Naive thymus-derived CD4-positive, alpha-beta T cell (primary cell): ENCODE measurements at regions not wholly inside any gene's neighbourhood (a gene's known extent, or its start where the extent isn't known, plus 50 kb on each side); places are given as distances from the start of the nearest gene placed in this dataset.
"Not testable (repeated sequence)": the region's sequence is repeated elsewhere in the genome, so short reads cannot be mapped to it uniquely, and the experiment has no call there.

Experiments used
- ATAC-seq: fragments of 150-1000 bp; cut with Tn5 transposase; 2 replicates; pipeline ENCODE4 v1.10.0; 2021; ENCODE audit warnings: mild to moderate bottlenecking, moderate library complexity
- CTCF ChIA-PET: fragments of 350-600 bp; sonication (Branson Sonifier 250); formaldehyde crosslinking; loops from one replicate; lab custom pipeline; 2021; ENCODE audit warnings: antibody characterized with exemption; lab: Charles Lee
- POLR2A ChIA-PET: fragments of 350-600 bp; sonication (Branson Sonifier 250); formaldehyde crosslinking; loops from one replicate; lab custom pipeline; 2021; ENCODE audit warnings: antibody characterized with exemption, inconsistent platforms; lab: Charles Lee
- DNase-seq, 9 donors: peaks; one replicate each; pipeline versions ENCODE4 v3.0.0 to v3.0.0-alpha.2; 2020 to 2022; ENCODE audit warnings: mixed read lengths in 1 of 9
- H3K27ac ChIP-seq: one replicate; pipeline ENCODE4 v1.7.0; 2013; ENCODE audit warnings: mild to moderate bottlenecking, low read depth, low read length, moderate library complexity
- H3K27me3 ChIP-seq, 2 donors: one replicate each; pipeline ENCODE4 v1.7.0; 2013; ENCODE audit warnings: low read length in 2 of 2, mild to moderate bottlenecking in 2 of 2, moderate library complexity in 2 of 2; ENCODE audit not compliant: control insufficient read depth in 2 of 2, insufficient read depth in 2 of 2
- H3K36me3 ChIP-seq, 3 experiments: 1 replicate in 2 of 3; 2 replicates in 1 of 3; pipeline ENCODE4 v1.7.0; 2013; ENCODE audit warnings: low read length in 3 of 3, mild to moderate bottlenecking in 3 of 3, moderate library complexity in 1 of 3; ENCODE audit not compliant: insufficient read depth in 3 of 3, control insufficient read depth in 2 of 3
- H3K4me1 ChIP-seq, 2 donors: one replicate each; pipeline ENCODE4 v1.7.0; 2013; ENCODE audit warnings: low read length in 2 of 2, mild to moderate bottlenecking in 2 of 2, moderate library complexity in 1 of 2; ENCODE audit not compliant: control insufficient read depth in 2 of 2, insufficient read depth in 2 of 2
- H3K4me3 ChIP-seq: 2 replicates; pipeline ENCODE4 v1.7.0; 2013; ENCODE audit warnings: mild to moderate bottlenecking, low read length
- H3K9me3 ChIP-seq, 3 experiments: 1 replicate in 2 of 3; 2 replicates in 1 of 3; pipeline ENCODE4 v1.7.0; 2013; ENCODE audit warnings: low read length in 3 of 3; ENCODE audit not compliant: control insufficient read depth in 2 of 3
- H3K27ac Mint-ChIP-seq, 9 donors: one replicate each; pipeline ENCODE4 v1.8.0; 2020 to 2022; ENCODE audit warnings: mixed read lengths in 9 of 9, mild to moderate bottlenecking in 8 of 9, moderate library complexity in 5 of 9, inconsistent platforms in 2 of 9
- H3K27me3 Mint-ChIP-seq, 5 donors: one replicate each; pipeline ENCODE4 v1.8.0; 2021 to 2022; ENCODE audit warnings: mixed read lengths in 5 of 5, mild to moderate bottlenecking in 1 of 5
- H3K36me3 Mint-ChIP-seq, 5 donors: one replicate each; pipeline ENCODE4 v1.8.0; 2020 to 2022; ENCODE audit warnings: mixed read lengths in 5 of 5, mild to moderate bottlenecking in 3 of 5, inconsistent platforms in 1 of 5
- H3K4me1 Mint-ChIP-seq, 7 donors: one replicate each; pipeline ENCODE4 v1.8.0; 2020 to 2022; ENCODE audit warnings: mixed read lengths in 7 of 7, mild to moderate bottlenecking in 3 of 7, inconsistent platforms in 1 of 7
- H3K4me3 Mint-ChIP-seq, 10 donors: one replicate each; pipeline ENCODE4 v1.8.0; 2020 to 2022; ENCODE audit warnings: mild to moderate bottlenecking in 10 of 10, mixed read lengths in 10 of 10, moderate library complexity in 6 of 10, inconsistent platforms in 2 of 10
- H3K9me3 Mint-ChIP-seq, 11 donors: one replicate each; pipeline ENCODE4 v1.8.0; 2020 to 2022; ENCODE audit warnings: mixed read lengths in 11 of 11, mild to moderate bottlenecking in 4 of 11, inconsistent platforms in 1 of 11, moderate library complexity in 1 of 11
- intact Hi-C, 2 donors: fragments of 100-400 bp; cut with micrococcal nuclease; formaldehyde crosslinking; loops; one replicate each; pipeline ENCODE4 v1.15.1; 2023

DNA sequence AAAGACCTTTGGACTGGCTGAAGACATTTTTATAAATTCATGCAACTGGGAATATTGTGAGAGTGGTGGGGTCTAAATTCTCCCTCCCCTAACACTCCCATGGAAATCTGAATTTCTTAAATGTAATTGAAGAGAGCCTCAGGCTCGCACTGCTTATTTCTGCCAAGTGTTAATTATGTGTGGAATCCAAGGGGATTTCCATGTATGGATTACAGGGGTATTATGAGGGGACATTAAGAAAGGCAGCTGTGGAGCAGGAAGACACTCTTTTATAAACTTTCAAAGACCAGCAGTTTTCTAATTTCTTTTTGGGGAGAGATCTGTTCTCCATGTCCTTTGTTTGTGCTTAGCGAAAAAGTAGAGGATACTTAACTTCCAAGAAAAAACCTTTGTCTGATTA, 152.1 kb upstream of the TBL1XR1 start:
- Mint-ChIP-seq H3K4me1 (peaks cover 10 to 35% (median 25%) of the 10 kb centered on the region in 7 donors), H3K27ac (peak overlapping the region in 1 of 9 donors; percentile 14), H3K9me3 (peaks cover 0 to 3% (median 0%) of the 10 kb centered on the region in 11 donors), H3K4me3 (no peak overlapping the region), H3K36me3 (peaks cover 0 to 1% (median 0%) of the 10 kb centered on the region in 5 donors), H3K27me3 (no peaks in the 10 kb centered on the region)
- no peak for ATAC-seq
- Histone ChIP-seq H3K4me1 (peaks cover 6 to 11% of the 10 kb centered on the region in 2 donors), H3K9me3 (no peaks in the 10 kb centered on the region), H3K27me3 (no peaks in the 10 kb centered on the region), H3K36me3 (no peaks in the 10 kb centered on the region), H3K27ac (no peak overlapping the region), H3K4me3 (no peak overlapping the region)
- ChIA-PET POLR2A (no interaction called here), CTCF (no interaction called here)
- intact Hi-C loops = no loop called here
- no peak for DNase-seq

DNA sequence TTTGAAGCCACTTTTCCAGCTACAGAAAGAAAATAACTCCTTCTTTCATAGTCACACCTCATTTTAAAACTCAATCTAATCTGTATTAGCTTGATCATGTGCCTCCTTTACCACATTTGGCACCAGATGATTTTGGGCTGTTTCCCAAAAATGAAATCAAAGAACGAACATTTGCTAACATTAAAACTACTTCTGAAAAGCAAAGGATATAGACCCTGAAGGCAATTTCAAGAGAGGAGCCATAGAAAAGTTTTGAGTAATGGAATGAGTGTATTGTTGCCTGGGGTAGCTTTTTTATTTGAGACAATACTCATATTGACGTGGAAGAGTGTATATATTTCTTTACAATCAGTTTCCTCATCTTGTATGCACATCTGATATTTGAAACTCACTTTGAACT, 152.8 kb upstream of the TBL1XR1 start:
- H3K4me3 ChIP-seq = no peak overlapping the region
- H3K9me3 ChIP-seq = no peaks in the 10 kb centered on the region
- H3K4me1 ChIP-seq = peaks cover 6 to 8% of the 10 kb centered on the region in 2 donors
- H3K9me3 Mint-ChIP-seq = peaks cover 0 to 3% (median 0%) of the 10 kb centered on the region in 11 donors
- H3K36me3 ChIP-seq = no peaks in the 10 kb centered on the region
- no peak for ATAC-seq
- no peak overlapping the region for H3K4me3 Mint-ChIP-seq
- POLR2A ChIA-PET = no interaction called here
- H3K27ac ChIP-seq = no peak overlapping the region
- peaks cover 9 to 31% (median 19%) of the 10 kb centered on the region in 7 donors for H3K4me1 Mint-ChIP-seq
- CTCF ChIA-PET = no interaction called here
- no peaks in the 10 kb centered on the region for H3K27me3 Mint-ChIP-seq
- H3K27me3 ChIP-seq = no peaks in the 10 kb centered on the region
- no peak overlapping the region for H3K27ac Mint-ChIP-seq
- DNase-seq = no peak
- intact Hi-C loops = no loop called here
- peaks cover 0 to 1% (median 0%) of the 10 kb centered on the region in 5 donors for H3K36me3 Mint-ChIP-seq

DNA sequence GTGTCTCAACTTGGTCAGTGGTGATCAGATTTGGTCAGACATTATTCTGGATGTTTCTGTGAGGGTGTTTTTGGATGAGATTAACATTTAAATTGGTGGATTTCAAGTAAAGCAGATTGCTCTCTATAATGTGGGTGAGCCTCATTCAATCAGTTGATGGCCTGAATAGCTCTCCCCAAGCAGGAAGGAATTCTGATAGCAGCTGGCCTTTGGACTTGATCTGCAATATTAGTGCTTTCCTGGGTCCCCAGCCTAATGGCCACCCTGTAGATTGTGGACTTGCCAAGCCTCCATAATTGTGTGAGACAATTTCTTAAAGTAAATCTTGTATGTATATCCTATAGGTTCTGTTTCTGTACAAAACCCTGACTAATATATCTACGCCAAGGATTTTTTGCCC, 153.9 kb upstream of the TBL1XR1 start:
- Mint-ChIP-seq H3K4me3 (no peak overlapping the region), H3K27me3 (no peaks in the 10 kb centered on the region), H3K4me1 (peaks cover 3 to 24% (median 12%) of the 10 kb centered on the region in 7 donors), H3K9me3 (peaks cover 0 to 3% (median 0%) of the 10 kb centered on the region in 11 donors), H3K36me3 (peaks cover 0 to 1% (median 0%) of the 10 kb centered on the region in 5 donors), H3K27ac (no peak overlapping the region)
- no peak for DNase-seq
- Histone ChIP-seq H3K36me3 (no peaks in the 10 kb centered on the region), H3K4me1 (no peaks in the 10 kb centered on the region), H3K9me3 (no peaks in the 10 kb centered on the region), H3K4me3 (no peak overlapping the region), H3K27me3 (no peaks in the 10 kb centered on the region), H3K27ac (no peak overlapping the region)
- intact Hi-C loops = no loop called here
- ATAC-seq = no peak
- CTCF ChIA-PET = no interaction called here
- POLR2A ChIA-PET = no interaction called here

DNA sequence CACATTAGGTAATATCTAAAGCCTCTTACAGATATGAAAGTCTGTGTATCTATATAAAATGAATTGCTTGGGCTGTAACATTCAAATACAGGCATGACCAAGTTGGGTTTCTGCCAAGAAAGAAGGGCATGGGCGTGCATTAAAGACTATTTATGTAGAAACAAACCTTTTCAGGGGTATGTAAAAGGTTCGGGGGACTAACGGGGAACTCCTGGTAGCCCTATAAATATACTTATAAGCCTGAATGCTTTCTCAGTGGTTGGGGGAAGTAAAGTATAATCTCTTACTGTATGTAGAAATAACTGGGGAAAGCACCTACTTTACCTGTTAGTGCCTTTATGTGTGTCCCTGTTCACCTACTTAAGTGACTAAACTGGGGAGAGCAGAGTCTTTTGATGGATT, 154.5 kb upstream of the TBL1XR1 start:
- no peak overlapping the region for H3K4me3 Mint-ChIP-seq
- intact Hi-C loops = no loop called here

DNA sequence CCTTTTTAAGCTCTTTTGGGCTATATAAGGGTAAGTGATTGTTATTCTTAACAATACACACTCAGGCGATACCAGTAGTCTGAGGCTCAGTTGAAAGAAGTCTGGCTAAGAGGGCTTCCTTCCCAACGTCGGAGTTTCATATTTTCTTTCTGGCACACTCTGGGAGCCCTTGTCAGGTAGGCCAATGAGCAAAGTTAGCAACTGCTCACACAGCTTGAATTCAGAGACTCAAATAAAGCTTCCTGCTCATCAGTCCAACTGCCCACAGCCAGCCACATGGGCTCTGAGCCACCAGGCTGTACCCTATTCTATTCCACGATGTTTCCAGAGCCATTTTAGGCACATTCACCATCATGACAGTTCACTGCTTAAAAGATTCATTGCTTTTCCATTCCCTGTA, 155.1 kb upstream of the TBL1XR1 start:
- Histone ChIP-seq H3K27ac (no peak overlapping the region), H3K27me3 (no peaks in the 10 kb centered on the region), H3K9me3 (no peaks in the 10 kb centered on the region), H3K4me3 (no peak overlapping the region), H3K4me1 (peaks cover 0 to under 1% of the 10 kb centered on the region in 2 donors), H3K36me3 (no peaks in the 10 kb centered on the region)
- H3K9me3 Mint-ChIP-seq = peaks cover 0 to 3% (median 0%) of the 10 kb centered on the region in 11 donors
- ChIA-PET CTCF (no interaction called here), POLR2A (no interaction called here)
- intact Hi-C loops = no loop called here
- DNase-seq (no peak), ATAC-seq (no peak)
- peaks cover 0 to 1% (median 0%) of the 10 kb centered on the region in 5 donors for H3K36me3 Mint-ChIP-seq
- H3K27ac Mint-ChIP-seq = no peak overlapping the region
- peaks cover 4 to 31% (median 18%) of the 10 kb centered on the region in 7 donors for H3K4me1 Mint-ChIP-seq
- no peak overlapping the region for H3K4me3 Mint-ChIP-seq
- no peaks in the 10 kb centered on the region for H3K27me3 Mint-ChIP-seq

More for the DNA sequence above, 154.5 kb upstream of the TBL1XR1 start:
- no peaks in the 10 kb centered on the region for H3K36me3 ChIP-seq
- Mint-ChIP-seq H3K36me3 (peaks cover 0 to 1% (median 0%) of the 10 kb centered on the region in 5 donors), H3K4me1 (peaks cover 3 to 25% (median 11%) of the 10 kb centered on the region in 7 donors), H3K27ac (no peak overlapping the region), H3K27me3 (no peaks in the 10 kb centered on the region), H3K9me3 (peaks cover 0 to 3% (median 0%) of the 10 kb centered on the region in 11 donors)
- no peaks in the 10 kb centered on the region for H3K4me1 ChIP-seq
- H3K4me3 ChIP-seq = no peak overlapping the region
- ATAC-seq = peak; percentile 52
- CTCF ChIA-PET = no interaction called here
- POLR2A ChIA-PET = no interaction called here
- no peaks in the 10 kb centered on the region for H3K9me3 ChIP-seq
- H3K27ac ChIP-seq = no peak overlapping the region
- H3K27me3 ChIP-seq = no peaks in the 10 kb centered on the region
- DNase-seq = no peak

DNA sequence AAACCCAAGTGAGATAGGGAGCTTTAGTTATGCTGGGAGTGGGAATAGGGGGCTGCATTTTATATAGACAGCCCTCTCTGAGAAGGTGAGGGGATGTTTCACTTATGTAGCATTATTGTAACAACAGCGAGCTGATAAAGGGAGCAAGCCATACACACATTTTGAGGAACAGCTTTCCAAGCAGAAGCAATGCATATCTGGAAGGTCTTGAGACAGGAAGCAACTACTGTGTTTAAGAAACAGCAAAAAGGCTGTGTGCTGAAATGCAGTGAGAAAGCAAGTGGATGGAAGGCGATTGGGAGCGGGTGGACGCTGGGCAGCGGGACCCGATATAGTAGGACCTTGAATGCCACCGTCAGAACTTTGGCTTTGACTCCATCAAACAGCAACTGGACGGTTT, 155.9 kb upstream of the TBL1XR1 start:
- H3K36me3 ChIP-seq = no peaks in the 10 kb centered on the region
- H3K4me1 ChIP-seq = peaks cover 7 to 8% of the 10 kb centered on the region in 2 donors
- H3K27me3 ChIP-seq = no peaks in the 10 kb centered on the region
- Mint-ChIP-seq H3K27ac (no peak overlapping the region), H3K27me3 (no peaks in the 10 kb centered on the region), H3K4me3 (no peak overlapping the region), H3K9me3 (no peaks in the 10 kb centered on the region), H3K4me1 (peaks cover 9 to 38% (median 22%) of the 10 kb centered on the region in 7 donors), H3K36me3 (peaks cover 0 to 1% (median 0%) of the 10 kb centered on the region in 5 donors)
- DNase-seq = no peak
- no peak overlapping the region for H3K4me3 ChIP-seq
- intact Hi-C loops = no loop called here
- H3K27ac ChIP-seq = no peak overlapping the region
- no peak for ATAC-seq
- no peaks in the 10 kb centered on the region for H3K9me3 ChIP-seq
- ChIA-PET CTCF (interaction anchor here (1.0 kb wide), 1 partner anchor 128 kb away, joined by 3 read pairs; no protein-coding TSS in a partner anchor), POLR2A (no interaction called here)

DNA sequence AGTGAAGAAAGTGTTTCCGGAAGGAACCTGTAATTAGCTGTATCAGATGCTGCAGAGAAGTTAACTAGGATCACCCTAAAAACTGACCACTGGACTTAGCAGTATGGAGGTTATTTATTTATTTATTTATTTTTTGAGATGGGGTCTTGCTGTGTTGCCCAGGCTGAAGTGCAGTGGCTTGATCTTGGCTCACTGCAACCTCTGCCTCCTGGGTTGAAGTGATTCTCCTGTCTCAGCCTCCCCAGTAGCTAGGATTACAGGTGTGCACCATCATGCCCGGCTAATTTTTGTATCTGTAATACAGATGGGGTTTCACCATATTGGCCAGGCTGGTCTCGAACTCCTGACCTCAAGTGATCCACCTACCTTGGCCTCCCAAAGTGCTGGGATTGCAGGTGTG, 156.6 kb upstream of the TBL1XR1 start:
- H3K27me3 ChIP-seq = not testable (repeated sequence)

More for the DNA sequence above, 156.6 kb upstream of the TBL1XR1 start:
- Mint-ChIP-seq H3K27ac (peak overlapping the region in 1 of 9 donors; percentile 18), H3K4me1 (peaks cover 15 to 46% (median 30%) of the 10 kb centered on the region in 7 donors)
- H3K27ac ChIP-seq, POLR2A ChIA-PET, H3K27me3 Mint-ChIP-seq, H3K9me3 Mint-ChIP-seq, H3K9me3 ChIP-seq, intact Hi-C loops, H3K4me3 ChIP-seq, H3K36me3 Mint-ChIP-seq, H3K36me3 ChIP-seq, DNase-seq, H3K4me3 Mint-ChIP-seq, ATAC-seq: not testable (repeated sequence)
- H3K4me1 ChIP-seq = peaks cover 14 to 15% of the 10 kb centered on the region in 2 donors
- CTCF ChIA-PET = interaction anchor here (1.0 kb wide), 1 partner anchor 128 kb away, joined by 3 read pairs; no protein-coding TSS in a partner anchor
